Activated T-cell treated with anti-CD3 and anti-CD28 coated beads for 4 hours (primary cell): ENCODE measurements at regions not wholly inside any gene's neighbourhood (a gene's known extent, or its start where the extent isn't known, plus 50 kb on each side); places are given as distances from the start of the nearest gene placed in this dataset.

Experiments
- DNase-seq: peaks from one replicate; pipeline ENCODE4 v3.0.0-alpha.2; 2020

DNA sequence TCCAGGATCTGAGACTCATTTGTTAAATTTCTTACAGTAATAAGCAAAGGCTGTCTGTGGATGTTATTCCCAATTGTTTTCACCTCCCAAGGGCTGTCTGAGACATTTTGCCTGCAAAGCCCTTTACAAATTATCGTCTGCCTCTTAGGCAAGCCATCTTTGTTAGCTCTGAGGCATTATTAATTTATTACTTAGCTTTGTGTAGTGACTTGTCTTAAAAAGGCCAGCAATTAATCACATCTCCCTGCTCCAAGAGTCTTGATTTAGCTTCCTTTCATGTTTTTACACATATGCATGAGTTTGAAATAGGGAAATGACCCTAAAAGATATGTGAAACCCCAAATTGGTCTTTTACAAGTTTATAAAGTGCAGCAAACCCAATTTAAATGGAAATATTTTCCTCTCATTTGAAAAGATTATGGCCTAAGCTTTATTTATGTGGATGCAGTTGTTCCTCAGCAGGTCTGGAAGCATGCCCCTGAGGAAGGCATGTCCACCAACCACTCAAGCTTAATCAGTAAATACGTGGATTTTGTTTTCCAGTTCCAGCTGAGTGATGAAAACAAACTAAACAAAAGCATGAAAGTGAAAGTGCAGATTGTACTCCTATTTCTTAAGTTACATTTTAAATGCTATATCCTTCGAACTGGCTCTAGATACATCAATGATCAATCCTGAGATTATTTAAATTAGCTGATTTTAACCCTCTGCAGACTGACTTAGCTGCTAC, 173.6 kb upstream of the LNX1 start:
- DNase-seq = no peak

DNA sequence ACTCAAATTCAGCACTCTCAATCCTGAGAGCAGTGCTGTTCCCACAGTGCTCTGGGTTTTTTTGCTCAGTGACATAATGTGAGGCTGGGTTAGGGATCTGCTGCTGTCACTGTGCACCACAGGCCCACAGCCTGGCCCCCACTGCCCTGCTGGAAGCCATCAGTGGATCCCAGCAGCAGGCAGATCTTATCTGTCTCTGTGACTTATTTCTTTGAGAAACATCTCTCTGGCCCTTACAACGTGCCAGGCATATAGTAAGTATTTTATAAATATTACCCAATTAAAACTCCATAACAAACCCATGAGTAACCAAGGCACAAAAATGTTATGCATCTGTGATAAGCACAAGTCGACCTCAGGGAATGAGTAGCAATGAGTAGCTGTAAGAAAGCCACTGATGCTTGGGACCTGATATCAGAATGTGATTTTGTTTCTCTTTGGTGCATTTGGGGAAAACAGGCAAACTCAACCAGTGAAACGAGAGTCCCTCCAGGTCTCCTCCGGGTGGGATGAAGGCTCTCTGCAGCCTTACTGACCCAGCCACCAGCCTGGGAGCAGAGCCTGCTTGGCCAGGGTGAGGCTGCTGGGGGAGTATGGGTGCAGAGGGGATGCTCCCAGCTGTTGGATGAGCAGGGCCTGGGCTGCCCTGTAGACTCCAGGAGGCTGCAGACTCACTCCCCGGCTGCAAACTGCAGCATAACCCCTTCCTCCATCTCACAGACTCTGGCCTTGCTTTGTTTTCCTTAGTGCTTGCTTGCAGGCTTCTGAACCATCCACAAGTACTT, 172.7 kb upstream of the LNX1 start:
- no peak for DNase-seq

DNA sequence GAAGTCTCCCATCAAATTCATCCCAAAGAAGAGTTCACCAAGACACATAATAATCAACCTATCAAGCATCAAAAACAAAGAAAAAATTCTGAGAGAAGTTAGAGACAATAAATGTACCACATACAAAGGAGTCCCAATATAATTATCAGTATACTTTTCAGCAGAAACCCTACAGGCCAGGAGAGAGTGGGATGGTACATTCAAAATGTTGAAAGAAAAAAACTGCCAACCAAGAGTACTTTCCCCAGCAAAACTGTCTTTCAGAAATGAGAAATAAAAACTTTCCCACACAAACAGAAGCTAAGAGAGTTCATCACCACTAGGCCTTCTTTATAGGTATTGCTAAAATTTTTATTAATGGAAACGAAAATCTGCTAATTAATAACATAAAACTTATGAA, 164.4 kb upstream of the LNX1 start:
- no peak for DNase-seq

DNA sequence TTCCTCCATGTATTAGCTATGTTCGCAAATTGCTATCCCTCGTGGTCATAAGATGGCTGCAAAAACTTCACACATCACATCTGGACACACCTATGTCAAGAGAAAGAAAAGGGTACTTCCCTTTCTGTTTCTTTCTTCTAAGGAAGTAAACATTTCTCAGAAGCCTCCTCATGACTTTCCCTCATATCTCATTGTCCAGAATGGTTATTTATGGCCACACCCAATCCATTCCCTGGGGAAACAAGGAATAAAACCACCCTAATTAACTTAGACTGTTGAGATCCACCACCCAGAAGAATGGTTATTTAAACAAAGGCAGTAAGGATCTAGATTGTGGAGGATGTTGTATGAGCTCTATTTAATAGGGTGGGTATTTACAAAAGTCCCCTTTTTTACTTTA, 160.8 kb upstream of the LNX1 start:
- DNase-seq = no peak

DNA sequence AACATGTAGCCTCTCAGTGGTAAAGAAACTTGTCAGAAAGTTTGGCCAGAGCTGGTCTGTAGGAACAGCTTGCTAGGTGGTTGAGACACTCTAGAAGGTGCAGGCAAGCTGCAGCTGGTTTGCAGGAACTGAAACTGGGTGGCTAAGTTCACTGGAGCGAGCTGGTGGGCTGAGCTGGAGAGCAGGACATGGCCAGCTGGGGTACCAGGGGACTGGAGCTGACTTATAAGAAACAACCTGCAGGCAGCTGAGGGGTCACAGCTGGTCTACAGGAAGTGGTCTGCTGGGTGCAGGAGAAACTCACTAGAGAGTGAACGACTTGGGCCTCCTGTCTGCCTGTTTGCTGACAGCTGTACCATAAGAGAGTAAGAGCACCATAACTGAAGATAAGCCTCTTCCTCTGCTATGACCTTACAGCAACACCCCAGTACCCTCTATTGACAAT, 157.1 kb upstream of the LNX1 start:
- no peak for DNase-seq

DNA sequence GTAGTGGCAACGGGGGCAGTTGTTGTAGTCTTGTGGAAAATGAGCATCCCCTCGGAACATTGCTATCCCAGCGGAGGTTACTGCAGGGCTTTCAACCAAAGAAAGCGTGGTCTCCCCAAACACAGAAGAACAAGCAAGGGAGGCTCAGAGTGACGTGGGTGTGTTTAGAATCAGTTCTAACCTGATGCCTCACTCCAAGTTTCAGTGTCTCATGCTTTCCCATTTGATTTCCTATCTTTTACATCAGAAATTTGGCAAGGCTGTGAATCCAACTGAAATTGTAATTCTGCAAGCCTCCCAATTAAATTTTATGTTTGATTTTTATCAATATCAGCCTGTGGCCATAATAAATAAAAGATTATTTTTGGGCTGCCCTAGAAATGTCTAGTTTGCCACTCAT, 156.1 kb upstream of the LNX1 start:
- DNase-seq = no peak

DNA sequence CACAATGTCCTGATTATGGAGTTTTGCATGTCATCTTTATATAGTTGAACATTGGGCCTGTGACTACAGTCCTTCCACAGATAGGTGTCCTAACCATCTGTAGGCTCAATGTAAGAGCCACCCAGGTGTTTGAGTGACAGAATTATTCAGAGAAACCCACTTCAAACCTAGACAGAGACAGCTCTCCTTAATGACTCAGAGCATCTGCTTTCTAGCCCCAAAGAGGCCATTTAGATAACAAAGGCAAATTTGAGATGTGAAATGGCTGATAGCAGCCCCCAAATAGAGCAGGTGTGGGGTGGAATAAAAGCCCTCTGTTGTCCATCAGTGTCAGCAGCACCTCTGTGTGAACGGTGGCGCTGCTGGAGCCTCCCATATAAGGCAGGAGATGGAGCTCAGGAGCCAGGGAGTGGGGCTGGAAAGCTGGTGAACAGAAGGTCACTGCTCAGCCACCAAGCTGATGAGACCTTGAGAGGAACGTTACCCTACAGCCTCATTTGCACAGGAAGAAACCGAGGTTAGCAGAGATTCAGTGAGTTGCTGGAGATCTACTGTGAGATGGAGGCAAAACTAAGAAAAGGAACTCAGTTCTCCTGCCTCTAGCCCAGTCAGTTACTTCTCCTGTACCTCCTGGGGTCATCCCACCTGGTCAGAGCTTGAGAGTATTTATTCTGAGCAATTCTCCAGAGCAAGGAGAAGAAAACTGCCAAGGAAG, 153.3 kb upstream of the LNX1 start:
- no peak for DNase-seq

DNA sequence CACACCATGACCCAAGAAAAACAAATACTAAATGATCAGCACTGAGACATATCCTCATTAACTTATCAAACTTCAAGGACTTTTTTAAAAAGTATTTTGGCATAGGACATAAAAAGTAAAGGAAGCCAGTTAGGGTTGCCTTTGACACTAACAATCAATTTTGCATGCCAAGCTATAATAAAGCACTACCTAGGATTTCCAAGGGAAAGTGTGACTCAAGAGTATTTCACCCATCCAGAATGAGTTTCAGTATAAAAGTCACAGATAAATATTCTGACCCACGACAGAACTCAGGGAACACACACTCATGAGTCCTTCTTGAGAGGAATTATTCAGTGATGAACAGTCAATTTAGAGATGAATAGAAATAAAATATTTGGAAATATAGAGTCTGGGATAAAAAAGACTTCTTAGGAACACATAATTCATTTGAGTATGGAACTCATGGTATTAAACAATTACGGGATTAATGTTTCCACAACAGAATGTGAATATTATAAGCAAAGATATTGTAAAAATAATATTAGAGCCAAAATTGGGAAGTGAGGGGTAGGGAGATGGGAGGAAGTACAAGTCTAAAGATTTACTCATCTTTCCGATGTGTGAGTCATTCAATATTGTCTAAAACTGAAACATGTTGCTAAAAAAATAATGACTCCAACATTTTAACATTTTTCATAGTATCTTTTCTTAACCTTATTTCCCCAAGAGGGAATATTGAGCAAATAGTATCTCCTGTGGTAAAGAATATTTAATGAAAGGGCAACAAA, 143.5 kb upstream of the LNX1 start:
- no peak for DNase-seq

DNA sequence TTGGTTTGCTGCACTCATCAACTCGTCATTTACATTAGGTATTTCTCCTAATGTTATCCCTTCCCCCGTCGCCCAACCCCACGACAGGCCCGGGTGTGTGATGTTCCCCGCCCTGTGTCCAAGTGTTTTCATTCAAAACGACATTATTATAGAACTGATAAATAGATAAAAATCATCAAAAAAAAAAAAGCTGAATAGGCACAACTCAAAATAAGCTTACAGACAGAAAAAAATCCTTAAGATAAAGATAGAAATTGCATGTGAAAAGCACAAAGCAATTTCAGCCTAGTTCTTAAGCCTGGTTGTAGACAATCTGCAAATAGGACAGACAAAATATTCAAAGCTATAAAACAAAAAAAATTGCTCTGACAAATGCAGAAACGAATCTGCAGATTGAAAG, 142.9 kb upstream of the LNX1 start:
- no peak for DNase-seq

DNA sequence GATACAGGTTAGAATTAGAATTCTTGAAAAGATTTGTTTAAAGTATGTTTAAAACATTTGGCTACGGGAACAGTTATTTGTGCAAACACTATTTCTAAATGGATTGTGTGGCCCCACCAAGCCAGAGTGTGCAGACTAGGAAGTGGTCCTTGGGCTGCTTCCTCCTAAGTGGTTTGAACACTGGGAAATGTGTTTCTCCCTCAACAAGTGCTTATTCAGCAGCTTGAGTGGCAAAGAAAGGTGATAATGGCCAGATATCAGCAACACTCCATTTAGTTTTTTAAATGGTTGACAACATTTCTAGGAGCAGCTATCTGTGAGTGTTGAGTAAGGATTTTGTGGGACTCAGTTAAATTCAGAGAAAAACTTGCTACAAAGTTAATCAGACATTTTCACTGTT, 141.4 kb upstream of the LNX1 start:
- no peak for DNase-seq

DNA sequence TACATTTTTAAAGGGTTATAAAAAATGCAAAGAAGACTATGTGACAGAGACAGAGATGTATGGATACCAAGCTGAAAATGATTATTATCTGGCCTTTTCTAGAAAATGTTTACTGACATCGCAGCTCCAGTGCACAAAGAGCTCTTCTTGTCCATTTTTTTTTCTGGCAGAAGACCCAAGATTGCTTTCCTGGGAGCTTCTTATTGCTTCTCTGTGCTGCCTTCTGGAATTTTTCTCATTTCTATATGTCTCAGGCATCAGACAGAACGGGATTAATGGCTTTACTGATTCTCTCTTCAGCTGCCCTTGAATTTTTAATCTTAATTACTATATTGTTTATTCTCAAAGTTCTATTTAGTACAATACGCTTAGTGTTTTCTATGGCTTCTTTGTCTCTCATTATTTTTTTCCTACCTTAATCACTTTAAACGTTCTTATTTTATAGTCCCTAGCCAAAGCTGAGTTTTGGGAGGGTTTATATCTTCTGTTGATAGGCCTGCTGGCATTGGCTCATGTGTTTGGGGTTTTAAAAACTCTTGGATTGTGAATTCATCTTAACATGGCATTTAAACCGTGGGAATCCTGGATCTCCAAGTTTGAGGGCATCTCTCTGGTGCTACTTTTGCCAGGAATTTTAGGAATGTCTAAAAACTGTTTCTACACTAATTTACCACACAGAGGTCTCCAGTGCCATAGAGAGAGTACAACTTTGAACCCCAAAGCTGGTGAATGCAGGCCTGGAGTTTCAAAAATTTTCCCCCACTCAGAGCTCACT, 138.9 kb upstream of the LNX1 start:
- DNase-seq = no peak

DNA sequence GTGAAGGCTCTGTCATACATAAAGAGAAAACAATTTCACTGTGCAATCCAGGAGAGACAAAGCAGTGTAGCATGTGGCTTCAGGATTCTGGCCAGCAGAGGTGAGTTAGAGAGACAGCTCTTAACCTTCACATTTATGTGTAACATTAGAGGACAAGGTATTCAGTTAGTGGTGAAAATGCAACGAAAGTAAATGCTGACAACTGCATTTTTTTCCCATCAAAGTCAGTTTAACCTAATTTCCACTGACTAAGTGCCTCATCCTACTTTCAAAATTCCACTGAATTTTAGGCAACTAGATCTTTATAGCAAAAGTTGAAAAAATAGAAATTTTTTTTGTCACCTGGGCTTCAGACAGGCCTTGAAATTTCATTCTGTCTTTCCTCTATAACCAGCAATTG, 130.8 kb upstream of the LNX1 start:
- no peak for DNase-seq

DNA sequence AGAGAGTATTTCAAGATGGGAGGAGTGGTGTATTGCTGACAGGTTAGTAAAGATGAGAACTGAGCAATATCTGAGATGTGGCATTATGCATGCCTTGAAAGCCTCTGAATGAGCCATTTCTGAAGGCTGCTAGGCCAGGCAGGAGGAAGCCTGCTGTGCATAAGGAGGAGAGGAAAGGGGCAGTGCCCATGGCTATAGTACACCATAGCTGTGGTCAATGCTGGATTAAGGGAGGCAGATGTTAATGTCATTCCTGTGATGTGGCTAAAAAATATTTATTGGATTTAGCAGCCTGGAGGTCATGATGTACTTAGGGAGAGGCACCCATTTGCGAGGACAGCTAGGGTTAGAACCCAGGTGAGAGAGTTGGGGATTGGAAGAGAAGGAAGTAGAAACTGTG, 130.0 kb upstream of the LNX1 start:
- no peak for DNase-seq

DNA sequence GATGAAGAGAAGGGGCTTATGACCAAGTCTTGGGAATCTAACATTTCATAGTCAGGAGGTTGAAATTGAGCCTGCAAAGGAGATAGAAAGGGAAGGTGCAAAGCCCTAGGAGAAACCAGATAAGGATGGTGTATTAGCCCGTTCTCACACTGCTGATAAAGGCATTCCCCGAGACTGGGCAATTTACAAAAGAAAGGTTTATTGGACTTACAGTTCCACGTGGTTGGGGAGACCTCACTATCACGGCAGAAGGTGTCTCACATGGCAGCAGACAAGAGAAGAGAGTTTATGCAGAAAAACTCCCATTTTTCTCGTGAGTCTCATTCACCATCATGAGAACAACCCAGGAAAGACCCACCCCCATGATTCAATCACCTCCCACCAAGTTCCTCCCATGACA, 129.5 kb upstream of the LNX1 start:
- DNase-seq = no peak

DNA sequence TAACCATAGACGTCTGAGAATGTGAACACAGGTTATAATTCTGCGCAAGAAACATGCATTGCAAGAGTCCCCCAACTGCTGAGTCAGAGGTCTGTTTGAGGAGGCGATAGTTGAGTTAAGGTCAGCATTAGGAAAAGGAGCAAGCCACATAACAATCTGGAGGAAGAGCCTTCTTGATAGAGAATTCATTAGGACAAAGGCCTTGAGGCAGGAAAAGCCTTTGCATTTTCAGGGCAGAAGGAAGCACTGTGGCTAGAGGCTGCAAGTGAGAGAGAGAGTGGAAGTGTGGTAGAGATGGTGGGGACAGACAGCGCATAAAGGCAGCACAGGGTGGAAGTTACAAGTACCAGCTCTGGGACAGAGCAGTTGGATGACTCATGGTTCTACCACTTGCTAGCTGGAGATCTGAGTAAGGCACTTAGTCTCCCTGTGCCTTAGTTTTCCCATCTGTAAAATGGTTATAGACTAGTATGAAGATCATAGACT, 125.8 kb upstream of the LNX1 start:
- no peak for DNase-seq

DNA sequence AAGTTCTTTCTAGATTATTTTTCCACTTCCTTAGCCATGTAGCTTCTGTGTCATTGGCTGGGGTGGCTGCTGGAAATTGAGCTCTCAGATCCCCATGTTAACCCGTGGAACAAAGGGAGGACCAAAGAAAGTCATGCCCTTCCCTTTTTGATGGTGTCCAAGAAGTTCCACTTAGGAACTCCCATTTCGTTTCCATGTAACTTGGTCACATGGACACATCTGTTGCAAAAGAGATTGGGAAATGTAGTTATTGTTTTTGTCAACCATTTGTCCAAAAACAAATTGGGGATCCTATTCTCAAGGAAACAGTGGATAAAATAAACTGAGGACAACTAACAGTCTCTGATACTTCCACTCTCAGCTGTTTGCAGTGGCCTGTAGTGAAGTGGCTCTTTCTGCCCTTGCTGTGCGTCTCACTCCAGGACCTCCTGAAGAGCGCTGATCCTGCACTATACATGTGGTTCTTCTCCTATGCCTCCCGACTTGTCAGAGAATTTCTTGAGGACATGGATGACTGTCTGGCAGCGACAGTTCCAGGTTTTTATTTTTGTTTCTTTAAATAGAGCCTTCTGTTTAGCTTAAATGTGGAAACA, 125.3 kb upstream of the LNX1 start:
- DNase-seq = no peak

DNA sequence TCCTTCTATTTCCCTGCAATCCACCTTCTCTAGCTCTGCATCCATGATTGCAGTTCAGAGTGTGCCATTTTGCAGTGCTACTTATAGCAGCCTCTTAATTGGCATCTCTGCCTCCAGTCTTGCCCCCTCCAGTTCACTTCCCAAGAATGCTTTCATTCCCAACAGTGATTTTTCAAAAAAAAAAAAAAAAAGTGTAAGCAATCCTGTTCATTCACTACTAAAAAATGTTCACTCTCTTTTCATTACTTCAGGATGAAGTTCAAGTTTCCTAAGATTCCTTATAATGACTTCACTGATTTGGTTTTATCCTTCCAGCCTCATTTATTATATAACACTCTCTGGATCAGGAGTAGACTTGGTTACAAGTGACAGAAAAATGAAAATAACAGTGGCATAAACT, 124.7 kb upstream of the LNX1 start:
- DNase-seq = no peak

DNA sequence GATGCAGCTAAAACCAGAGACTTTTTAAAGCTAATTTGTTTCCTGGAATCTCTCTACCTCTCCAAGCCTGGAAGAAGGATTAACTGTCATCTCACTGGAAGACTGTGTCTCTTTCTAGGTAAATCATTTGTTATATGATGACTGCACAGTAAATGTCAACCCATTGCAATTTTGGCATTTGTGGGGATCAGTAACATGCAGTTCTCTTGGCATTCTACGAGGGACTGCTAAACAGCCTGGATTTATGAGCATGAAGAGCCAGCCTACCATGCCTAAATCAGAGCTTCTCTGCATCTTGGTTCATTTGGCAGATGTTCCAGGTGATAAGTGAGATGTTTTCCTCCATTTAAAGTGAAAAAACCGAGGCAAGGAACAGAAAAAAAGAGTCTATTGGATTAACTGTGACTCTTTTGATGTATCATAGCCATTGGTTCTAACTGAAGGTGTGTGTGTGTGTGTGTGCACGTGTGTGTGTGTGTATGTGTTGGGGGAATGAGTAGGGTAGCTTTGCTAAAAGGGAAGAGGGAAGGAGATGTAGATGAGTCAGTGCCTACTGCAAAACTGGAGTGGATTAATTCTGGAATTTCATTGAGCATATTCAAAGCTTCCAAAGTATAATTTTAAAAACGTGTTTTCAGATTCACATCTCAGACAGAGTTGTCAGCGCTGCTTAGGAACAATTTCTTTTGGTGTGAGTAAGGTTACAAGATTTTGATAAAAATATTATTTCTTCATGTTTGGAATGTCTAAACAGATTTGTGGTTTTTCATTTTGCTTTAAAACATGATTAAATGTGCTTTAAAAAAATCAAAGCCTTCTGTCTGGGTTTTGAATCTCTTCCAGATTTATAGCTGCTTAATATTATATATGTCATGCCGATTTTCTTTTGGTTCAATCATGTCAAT, 123.2 kb upstream of the LNX1 start:
- DNase-seq = no peak

DNA sequence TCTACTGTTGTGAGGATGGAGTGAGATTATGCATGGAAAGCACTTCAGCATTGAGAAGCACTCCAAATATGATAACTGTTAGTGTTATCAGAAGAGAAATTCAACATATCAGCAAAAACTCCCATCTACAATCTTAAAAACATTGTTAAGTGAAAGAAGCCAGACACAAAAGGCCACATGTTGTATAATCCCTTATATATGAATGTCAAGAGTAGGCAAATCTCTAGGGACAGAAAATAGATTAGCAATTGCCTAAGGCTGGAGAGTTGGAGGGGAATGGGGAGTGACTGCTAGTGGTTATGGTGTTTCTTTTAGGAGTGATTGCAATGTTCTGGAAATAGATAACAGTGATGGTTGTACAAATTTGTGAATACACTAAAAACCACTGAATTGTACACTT, 122.5 kb upstream of the LNX1 start:
- DNase-seq = no peak

DNA sequence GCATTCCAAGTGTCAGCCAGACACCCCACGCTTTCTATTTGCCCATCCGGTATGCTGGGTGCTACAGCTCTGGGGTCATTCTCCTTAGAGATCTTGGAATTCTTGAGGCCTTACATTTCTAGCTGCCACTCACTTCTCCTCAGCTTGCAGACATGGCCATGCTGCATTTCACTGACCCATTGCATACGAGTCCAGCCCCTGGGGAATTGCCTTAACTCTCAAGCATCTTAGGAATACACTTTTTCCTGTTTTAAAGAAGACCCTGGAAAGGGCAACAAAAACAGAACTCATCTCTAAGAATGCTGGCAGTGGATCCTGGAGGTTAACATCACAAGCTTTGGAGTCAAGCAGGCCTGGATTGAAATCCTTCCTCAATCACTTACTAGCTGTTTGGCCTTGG, 122.0 kb upstream of the LNX1 start:
- DNase-seq = no peak
